GM18517 (cell line): ENCODE measurements at regions not wholly inside any gene's neighbourhood (a gene's known extent, or its start where the extent isn't known, plus 50 kb on each side); places are given as distances from the start of the nearest gene placed in this dataset.
A peak's percentile ranks its signal among the peaks of the same experiment; 100 is the strongest.
"Not testable (repeated sequence)": the region's sequence is repeated elsewhere in the genome, so short reads cannot be mapped to it uniquely, and the experiment has no call there.

ENCODE experiments used
- ATAC-seq: cut with Tn5 transposase; IDR thresholded peaks from one replicate; pipeline ENCODE4 v1.9.1; 2021; ENCODE audit warnings: mild to moderate bottlenecking, moderate library complexity; ENCODE audit not compliant: unreplicated experiment

- ATAC-seq: no peak
Measured at GRCh38 chr6:115873901-115874300, 186.8 kb downstream of the FRK start.

- ATAC-seq: no peak
Measured at GRCh38 chr6:115870464-115870863, 190.2 kb downstream of the FRK start.

GRCh38 chr6:115865914-115866313, 194.8 kb downstream of the FRK start:
- ATAC-seq: no peak

- ATAC-seq: no peak
Measured at GRCh38 chr6:115863211-115863610, 197.5 kb downstream of the FRK start.

GRCh38 chr6:115861658-115862057, 199.0 kb downstream of the FRK start:
- ATAC-seq: not testable (repeated sequence)

- not testable (repeated sequence) for ATAC-seq
Measured at GRCh38 chr6:115859577-115859976, 201.1 kb downstream of the FRK start.

GRCh38 chr6:115854866-115855665, 205.6 kb downstream of the FRK start:
- ATAC-seq: no peak

GRCh38 chr6:115847671-115848070, 213.0 kb downstream of the FRK start:
- ATAC-seq: no peak

GRCh38 chr6:115843945-115844344, 216.7 kb downstream of the FRK start:
- ATAC-seq: no peak

GRCh38 chr6:115842338-115842737, 218.4 kb downstream of the FRK start:
- no peak for ATAC-seq

GRCh38 chr6:115839583-115840181, 221.0 kb downstream of the FRK start:
- ATAC-seq: no peak

- ATAC-seq: peak; percentile 95
Measured at GRCh38 chr6:115838763-115839401, 221.8 kb downstream of the FRK start.

GRCh38 chr6:115838216-115838615, 222.5 kb downstream of the FRK start:
- no peak for ATAC-seq

GRCh38 chr6:115836374-115836773, 224.3 kb downstream of the FRK start:
- ATAC-seq: not testable (repeated sequence)

- no peak for ATAC-seq
Measured at GRCh38 chr6:115835314-115835713, 225.4 kb downstream of the FRK start.

GRCh38 chr6:115834542-115834941, 226.1 kb downstream of the FRK start:
- ATAC-seq: not testable (repeated sequence)

- ATAC-seq: no peak
Measured at GRCh38 chr6:115832786-115833185, 227.9 kb downstream of the FRK start.

GRCh38 chr6:115832186-115832585, 228.5 kb downstream of the FRK start:
- no peak for ATAC-seq

GRCh38 chr6:115830895-115831294, 229.8 kb downstream of the FRK start:
- ATAC-seq: no peak

GRCh38 chr6:115821798-115822197, 238.9 kb downstream of the FRK start:
- no peak for ATAC-seq

GRCh38 chr6:115819506-115819905, 241.2 kb downstream of the FRK start:
- no peak for ATAC-seq

- ATAC-seq: no peak
Measured at GRCh38 chr6:115817161-115817560, 243.5 kb downstream of the FRK start.
